CD4-positive, alpha-beta T cell treated with Interleukin-6 for 4 hours (primary cell): ENCODE measurements at regions not wholly inside any gene's neighbourhood (a gene's known extent, or its start where the extent isn't known, plus 50 kb on each side); places are given as distances from the start of the nearest gene placed in this dataset.
"Not testable (repeated sequence)": the region's sequence is repeated elsewhere in the genome, so short reads cannot be mapped to it uniquely, and the experiment has no call there.

Experiments
- DNase-seq: peaks from one replicate; pipeline ENCODE4 v3.0.0-alpha.2; 2020; ENCODE audit warnings: mixed read lengths

DNA sequence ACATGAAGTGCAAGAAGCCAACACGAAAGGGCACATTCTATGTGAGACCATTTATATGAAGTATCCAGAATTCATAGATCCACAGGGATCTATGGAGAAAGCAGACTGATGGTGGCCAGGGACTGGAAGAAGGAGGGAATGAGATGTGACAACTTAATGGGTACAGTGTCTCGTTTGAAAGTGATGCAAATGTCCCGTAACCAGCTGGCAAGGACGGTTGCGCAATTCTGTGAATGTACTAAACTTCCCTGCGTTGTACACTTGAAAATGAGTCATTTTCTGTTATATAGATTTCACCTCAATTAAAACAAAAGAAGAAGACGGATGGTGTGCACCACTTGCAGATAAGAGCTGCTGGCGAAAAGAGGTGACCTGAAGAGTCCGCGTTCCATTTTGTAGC lies 861.1 kb downstream of the TYW1 start:
- DNase-seq = no peak

DNA sequence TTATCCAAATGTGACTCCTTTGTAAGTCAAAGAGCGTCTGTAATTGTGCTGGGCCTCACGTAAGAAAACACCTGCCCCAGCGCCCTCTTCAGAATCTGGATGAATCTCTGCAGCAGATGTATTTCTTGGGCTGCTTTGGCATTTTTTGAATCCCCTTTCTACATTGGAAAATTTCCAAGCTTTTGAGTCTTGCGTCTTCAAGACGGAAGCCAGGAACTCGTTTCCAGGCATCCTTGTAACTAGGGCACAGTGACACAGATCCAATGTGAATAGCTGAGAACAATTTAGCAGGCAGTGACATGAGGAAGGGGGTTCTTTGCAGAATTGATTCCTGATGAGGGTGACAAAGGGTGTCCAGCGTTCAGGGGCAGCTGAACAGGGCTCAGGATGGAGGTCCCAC lies 862.3 kb downstream of the TYW1 start:
- no peak for DNase-seq

DNA sequence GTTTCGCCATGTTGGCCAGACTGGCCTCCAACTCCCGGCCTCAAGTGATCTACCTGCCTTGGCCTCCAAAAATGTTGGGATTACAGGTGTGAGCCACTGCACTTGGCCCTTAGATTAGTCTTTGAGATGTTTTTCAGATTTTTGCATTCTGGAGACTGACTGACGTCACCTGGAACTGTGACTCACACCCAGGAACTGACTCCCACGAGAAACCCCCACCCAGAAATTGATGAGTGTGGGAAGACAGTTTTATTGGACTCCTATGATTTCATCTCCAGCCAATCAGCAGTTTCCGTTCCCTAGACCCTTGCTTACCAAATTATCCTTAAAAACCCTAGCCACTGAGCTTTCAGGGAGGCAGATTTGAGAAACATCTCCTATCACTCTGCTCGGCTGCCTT lies 867.3 kb downstream of the TYW1 start:
- DNase-seq = no peak

DNA sequence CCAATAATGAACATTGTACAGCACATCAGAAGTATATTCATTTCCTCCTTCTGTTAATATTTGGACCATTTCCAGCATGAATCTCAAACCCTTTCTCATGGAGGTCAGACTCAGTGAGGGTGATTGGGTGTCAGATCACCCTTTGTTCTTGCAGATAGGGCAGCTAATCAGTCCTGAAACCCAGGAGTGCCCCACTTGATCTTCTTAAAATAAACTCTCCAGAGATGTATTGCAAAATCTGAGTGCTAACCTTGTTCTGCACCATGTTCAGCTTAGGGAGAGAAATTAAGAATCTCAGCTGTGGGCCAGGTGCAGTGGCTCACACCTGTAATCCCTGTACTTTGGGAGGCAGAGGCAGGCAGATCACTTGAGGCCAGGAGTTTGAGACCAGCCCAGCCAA lies 869.4 kb downstream of the TYW1 start:
- DNase-seq = no peak

DNA sequence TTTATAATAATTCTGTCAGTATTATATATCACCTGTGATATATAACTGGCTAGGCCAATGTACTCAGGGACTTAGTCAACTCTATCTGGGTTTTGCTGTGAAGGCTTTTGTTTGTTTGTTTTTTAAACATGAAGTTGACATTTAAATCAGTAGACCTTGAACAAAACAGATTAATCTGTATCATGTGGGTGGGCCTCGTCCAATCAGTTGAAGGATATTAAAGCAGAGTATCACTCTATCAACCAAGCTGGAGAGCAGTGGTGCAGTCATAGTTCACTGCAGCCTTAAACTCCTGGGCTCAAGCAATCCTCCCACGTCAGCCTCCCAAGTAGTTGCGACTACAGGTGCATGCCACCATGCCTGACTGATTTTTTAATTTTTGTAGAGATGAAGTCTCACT lies 870.2 kb downstream of the TYW1 start:
- no peak for DNase-seq

DNA sequence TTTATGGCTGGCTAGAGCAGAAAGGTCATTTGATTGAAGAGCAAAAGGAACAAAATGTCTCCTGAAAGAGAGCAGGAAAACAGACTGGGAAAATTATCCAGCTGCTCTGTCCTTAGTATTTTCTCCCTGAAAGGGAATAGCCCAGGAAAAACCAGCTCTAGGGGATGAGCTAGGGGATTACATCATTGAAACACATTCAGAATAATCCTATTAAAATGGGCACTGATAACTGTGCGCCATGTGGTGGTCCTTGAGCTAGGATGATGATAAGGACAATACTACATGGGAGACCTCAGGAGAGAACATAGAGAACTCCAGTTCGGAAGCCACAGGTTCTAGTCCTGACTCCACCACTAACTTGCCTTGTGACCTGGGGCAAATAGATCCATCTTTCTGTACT lies 873.8 kb downstream of the TYW1 start:
- DNase-seq = no peak

DNA sequence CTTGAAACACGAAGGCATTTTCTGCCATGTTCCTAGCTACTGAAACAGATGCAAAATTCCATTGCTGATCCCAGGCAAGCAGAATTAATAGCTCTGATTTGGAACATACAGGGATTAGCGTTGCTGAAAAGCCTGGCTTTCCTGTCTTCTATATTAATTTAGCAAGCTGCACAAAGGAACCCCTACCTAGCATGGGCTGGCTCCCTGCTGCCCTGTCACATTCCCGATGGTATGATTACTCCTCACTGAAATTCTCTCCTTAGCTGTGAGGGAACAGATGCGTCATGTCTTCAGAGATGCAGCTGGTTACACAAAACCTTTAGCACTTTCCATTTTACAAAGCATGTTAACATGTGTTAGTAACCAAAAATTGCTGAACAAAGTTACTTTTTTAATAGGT lies 878.9 kb downstream of the TYW1 start:
- DNase-seq = no peak

DNA sequence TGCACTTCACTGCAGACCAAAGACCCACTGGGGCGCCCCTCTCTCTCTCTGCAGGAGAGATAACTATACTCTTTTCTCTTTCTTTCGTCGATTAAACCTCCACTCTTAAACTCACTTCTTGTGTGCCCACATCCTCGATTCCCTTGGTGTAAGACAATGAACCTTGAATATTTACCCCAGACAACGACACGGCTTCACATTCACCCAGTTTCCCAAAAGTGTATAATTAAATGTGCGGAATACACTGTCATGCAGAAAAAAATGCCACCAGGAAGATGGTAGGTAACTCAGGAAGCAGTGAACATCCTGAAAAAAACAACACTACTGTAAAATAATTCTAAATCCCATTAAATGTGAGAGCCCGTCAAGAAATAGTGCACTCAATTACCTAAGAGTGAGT lies 882.2 kb downstream of the TYW1 start:
- DNase-seq = no peak

DNA sequence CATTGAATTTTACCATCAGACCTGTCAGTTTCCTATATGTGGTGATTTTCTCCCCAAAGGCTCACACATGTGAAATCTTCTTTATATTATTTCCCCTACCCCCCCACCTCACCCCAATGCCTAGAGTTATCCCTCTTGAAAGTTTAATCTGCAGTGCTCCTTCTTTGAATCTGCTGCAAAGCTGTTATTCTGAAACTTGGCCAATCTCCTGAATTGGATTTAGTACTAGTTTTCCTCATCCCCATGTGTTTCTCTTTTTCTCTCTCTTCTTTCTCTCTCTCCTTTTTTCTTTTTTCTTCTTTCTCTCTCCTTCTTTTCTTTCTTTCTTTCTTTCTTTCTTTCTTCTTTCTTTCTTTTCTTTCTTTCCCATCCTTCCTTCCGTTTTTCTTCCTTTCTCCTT lies 886.2 kb downstream of the TYW1 start:
- no peak for DNase-seq

DNA sequence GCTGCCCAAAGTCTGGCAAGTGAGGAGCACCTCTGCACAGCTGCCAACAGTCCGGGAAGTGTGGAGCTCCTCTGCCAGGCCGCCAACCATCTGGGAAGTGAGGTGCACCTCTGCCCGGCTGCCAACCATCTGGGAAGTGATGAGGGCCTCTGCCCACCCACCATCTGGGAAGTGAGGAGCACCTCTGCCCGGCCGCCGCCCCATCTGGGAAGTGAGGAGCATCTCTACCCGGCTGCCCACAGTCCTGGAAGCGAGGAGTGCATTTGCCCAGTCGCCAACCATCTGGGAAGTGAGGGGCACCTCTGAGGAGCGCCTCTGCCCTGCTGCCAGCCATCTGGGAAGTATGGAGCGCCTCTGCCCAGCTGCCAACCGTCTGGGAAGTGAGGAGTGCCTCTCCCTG lies 893.7 kb downstream of the TYW1 start:
- no peak for DNase-seq

DNA sequence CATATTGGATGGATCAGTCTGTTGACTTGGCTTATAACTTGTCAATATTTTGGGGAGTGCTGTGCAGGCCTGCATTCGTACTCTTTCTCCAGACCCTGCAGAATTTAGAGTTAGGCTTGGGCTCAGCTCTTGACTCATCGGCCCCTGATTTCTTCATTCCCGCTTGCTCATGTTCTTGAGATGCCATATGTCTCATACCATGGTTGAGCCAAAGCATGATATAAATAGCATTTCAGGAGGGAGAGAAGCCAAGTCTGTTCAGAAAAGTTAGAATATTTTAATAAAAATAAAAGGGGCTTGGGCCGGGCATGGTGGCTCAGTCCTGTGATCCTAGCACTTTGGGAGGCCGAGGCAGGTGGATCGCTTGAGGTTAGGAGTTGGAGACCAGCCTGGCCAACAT lies 898.1 kb downstream of the TYW1 start:
- DNase-seq = no peak

DNA sequence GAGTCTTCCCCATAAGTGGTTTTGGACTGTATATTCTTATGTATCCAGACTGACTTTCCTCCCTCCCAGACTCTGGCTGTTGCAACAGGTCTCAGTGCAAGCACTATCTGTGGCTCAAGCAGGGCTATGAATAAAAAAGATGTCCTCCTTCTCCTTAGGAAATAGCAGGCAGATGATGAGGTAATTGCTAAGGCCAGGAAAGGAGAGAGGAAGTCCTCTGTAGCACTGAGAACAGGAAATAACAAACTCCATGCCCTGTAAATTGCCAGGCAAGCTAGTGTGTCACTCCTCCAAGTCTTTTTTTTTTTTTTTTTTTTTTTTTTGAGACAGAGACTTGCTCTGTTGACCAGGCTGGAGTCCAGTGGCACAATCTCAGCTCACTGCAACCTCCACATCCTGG lies 900.1 kb downstream of the TYW1 start:
- no peak for DNase-seq

DNA sequence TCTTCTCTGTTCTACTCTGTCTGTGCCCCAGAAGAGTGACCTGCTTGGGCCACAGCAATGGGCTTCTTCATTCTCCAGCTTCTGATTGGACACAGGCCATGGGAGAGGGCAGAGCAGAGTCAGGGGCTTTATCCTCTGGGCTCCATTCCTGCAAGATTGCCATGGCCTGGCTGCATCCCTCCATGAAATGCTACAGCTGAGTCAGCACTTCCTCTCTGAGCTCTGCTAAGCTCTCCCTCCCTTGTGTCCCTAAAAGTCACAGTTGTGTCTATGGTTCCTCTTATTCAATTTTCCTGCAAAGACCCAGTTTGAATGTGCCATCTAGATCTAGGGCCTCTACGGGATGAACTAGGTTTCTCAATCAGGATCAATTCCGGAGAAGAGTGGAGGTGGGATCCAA lies 903.8 kb downstream of the TYW1 start:
- no peak for DNase-seq

DNA sequence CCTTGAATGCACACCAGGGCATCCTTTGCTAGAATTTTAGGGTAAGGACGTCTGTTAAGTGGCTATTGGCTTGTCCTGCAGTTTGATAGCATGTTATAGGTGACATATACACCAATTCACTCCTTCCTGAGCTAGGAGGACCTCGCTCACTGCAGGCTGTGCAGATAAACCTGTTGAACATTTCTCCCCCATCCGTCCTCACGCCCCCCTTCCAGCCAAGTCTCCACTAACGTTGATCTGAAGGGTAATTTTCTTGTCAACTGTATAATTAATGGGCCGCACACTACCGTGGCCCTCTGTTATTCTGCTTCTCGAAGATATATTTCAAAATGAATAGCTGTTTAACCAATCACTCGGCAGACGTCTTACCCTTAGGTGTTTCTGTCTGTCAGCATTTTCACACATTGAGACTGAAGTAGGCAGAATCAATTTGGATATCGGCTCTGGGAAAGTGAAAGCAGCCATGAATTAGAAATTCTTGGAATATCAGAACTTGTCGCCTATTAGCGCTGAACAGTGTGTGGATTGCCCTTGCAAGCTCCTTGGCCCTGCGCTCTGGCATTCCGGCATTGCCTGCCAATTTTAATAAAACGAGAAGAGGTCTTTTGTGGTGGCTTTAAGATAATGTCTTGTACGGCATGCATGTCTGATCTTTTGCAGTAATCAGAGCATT lies 905.3 kb downstream of the TYW1 start:
- no peak for DNase-seq

DNA sequence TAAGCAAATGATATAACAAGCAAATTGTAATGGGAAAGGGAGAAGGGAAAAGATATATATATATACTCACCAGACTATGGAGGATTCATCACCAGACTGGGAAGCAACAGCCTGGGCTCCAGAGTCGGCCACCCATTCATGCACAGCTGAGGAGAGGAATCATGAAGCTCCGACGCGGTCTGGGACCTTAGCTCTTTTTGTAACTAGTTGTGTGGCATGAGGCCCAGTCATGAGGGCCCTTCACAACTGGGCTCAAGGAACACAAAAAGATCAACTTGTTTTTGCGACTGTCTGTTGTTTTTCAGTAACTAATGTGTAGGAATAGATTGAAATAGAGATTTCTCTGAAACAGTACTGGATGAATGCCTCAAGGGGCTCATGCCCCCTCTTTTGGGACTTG lies 911.2 kb downstream of the TYW1 start:
- DNase-seq = no peak

DNA sequence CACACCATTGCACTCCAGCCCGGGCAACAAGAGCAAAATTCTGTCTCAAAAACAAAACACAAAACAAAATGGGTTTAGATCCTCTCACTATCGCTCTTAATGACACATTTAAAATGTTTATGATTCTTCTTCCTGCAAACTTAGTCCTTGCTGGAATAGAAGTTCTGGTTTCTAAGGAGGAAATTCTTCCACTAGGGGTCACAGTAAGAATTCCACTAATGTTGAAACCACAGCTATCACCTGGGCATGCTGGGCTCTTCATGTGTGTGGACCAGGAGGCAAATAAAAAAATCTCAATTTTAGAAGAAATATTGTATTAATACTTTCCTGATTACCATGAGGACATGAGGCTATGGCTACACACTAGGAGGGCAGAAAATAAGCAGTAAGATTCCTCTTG lies 915.8 kb downstream of the TYW1 start:
- DNase-seq = no peak

DNA sequence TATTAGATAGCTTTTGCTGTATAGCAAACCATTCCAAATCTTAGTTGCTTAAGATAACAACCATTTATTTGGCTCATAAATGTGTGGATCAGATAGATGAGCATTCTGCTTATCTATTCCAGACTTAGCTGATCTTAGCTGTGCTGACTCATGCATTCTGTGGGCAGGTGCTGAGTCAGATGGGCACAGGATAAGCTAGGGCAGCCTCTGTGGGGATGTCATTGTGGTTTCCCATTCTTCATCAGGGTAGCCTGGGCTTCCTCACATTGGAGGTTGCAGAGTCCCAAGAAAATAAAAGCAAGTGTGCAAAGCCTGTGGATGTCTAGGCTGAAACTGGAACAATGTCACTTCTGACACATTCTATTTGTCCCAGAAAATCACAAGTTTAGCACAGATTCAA lies 917.0 kb downstream of the TYW1 start:
- no peak for DNase-seq

DNA sequence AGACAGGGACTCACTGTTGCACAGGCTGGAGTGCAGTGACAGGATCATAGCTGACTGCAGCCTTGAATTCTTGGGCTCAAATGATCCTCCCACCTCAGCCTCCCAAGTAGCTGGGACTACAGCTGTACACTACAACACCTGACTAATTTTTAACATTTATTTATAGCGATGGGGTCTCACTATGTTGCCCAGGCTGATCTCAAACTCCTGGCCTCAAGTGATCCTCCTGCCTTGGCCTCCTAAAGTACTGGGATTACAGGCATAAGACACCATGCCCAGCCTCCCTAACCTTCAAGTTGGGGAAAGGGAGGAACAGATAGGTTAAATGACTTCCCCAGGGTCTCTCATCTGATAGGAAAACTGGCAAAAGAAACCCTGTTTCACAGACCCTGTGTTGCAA lies 919.5 kb downstream of the TYW1 start:
- DNase-seq = not testable (repeated sequence)

DNA sequence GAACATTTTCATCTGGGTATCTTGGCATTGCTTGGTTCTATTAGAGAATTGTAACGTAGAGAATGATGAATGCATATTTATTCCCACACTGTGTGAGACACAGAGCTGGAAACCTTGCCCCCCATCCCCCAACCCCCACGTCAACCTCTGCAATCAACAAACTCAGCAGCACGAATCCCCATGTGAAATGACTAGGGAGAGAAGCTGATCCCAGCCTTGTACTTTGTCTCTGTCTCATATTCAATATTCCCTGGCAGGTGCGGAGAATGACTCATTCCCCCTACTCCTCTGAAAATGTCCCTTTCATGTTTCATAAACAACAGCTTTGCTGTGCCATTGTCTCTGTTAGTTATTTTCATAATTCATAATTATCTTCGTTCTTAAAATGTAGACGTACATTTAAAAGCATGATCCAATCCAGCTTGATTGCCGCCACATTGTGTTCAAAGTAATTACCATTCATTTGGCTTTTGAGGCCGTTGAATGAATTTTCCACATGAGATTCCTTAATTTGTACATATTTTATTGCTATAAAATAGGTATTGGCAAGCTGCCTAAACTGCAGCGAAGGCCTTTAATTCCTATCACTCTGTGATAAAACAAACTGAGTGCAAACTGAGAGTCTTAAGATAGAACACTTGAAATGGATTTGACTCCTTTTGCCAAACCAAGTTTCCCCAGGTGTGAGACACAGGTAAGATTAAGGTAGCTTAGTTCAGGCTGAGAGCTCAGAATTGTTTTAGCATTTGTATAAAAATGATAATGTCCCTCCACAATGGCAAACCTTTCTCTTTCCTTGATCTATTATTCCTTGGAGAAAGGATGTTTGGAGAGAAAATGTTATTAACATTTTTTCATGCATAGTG lies 920.2 kb downstream of the TYW1 start:
- DNase-seq = no peak

DNA sequence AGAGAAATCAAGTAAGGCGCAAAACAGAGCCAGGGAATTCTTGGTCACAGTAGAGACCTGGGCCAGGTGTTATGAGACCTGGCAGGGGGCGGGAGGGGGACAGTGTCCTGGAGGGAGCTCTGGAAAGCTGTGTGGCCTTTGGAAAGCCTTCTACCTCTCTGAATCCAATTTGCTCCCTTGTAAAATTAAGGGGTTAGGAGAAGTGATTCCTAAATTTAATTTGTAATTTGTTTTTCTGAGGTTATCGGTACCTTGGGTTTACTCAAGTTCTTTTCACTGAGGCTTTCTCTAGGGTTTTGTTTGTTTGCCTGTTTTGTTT lies 920.8 kb downstream of the TYW1 start:
- DNase-seq = no peak

DNA sequence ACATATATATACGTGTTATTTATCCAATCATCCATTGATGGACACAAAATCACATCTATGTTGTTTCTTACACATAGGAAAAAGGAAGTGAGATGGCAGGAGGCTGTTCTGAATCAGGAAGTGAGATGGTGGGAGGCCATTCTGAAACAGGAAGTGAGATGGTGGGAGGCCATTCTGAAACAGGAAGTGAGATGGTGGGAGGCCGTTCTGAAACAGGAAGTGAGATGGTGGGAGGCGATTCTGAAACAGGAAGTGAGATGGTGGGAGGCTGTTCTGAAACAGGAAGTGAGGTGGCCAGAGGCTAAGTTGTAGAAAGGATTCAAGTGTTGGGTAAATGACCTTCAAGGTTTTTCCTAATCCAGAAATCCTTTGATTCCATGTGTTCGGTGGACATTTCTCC lies 921.5 kb downstream of the TYW1 start:
- no peak for DNase-seq

DNA sequence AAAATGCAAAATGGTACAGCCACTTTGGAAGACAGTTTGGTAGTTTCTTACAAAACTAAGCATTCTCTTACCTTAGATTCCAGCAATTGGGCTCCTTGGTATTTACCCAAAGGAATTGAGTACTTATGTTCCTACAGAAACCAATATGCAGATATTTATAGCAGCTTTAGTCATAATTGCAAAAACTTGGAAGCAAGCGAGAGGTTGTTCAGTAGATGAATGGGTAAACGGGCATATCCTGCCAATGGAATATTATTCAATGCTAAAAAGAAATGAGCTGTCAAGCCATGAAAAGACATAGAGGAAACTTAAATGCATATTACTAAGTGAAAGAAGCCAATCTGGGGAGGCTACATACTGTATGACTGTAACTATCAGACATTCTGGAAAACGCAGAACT lies 926.7 kb downstream of the TYW1 start:
- no peak for DNase-seq

DNA sequence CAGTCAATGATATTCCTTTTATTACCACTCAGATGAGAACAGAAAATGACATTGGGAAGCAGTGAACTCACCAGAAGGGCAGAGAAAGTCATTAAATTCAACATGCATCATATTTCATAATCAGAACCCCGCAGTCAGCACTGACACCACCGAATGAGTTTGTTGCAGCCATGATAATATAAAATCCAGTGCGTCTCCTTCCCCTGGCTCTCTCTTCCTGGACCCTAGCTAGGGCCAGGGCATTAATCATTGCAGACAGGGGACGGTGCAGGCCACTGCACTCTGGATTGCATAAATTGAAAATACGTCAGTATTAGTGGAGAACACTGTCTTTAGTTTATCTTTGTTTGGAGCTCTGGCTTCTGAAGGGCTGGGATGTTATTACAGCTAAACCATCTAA lies 931.5 kb downstream of the TYW1 start:
- DNase-seq = no peak

DNA sequence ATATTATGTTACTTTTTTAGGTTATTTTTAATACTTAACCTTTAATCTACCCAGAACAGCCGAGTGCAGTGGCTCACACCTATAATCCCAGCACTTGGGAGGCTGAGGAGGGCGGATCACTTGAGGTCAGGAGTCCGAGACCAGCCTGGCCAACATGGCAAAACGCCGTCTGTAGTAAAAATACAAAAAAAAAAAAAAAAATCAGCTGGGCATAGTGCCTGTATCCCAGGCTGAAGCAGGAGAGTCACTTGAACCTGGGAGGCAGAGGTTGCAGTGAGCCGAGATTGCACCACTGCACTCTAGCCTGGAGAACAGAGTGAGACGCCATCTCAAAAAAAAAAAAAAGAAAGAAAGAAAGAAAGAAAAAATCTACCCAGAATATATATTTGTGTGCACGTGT lies 939.8 kb downstream of the TYW1 start:
- not testable (repeated sequence) for DNase-seq

DNA sequence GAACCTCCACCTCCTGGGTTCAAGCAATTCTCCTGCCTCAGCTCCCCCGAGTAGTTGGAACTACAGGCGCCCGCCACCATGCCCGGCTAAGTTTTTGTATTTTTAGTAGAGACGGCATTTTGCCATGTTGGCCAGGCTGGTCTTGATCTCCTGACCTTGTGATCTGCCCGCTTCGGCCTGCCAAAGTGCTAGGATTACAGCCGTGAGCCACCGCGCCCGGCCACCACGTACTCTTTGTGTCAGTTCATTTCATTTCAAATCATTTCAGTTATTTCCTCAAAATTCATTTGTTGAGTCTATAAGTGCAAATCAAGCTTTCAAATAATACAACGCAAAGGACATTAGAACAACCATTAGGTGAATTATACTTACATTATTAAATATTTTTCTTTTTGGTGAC lies 943.8 kb downstream of the TYW1 start:
- DNase-seq = no peak
